ENCODE measurements at regions not wholly inside any gene's neighbourhood (a gene's known extent, or its start where the extent isn't known, plus 50 kb on each side); places are given as distances from the start of the nearest gene placed in this dataset.

- intact Hi-C loops (cut with DNase I) = no loop called here
- DNase-seq (ENCODE audit: low spot score) = no peak
- ATAC-seq = no peak
Measured at GRCh38 chr16:86380030-86380429, 130.3 kb upstream of the FOXF1 start.

- ATAC-seq (no peak), DNase-seq (ENCODE audit: low spot score) (no peak)
- intact Hi-C loops (cut with DNase I) = no loop called here
Measured at GRCh38 chr16:86381491-86381890, 128.8 kb upstream of the FOXF1 start.

GRCh38 chr16:86382067-86382773, 128.1 kb upstream of the FOXF1 start:
- ATAC-seq = no peak
- intact Hi-C loops (cut with DNase I) = no loop called here
- DNase-seq (ENCODE audit: low spot score) = no peak

GRCh38 chr16:86382774-86383407, 127.4 kb upstream of the FOXF1 start:
- intact Hi-C loops (cut with DNase I) = no loop called here
- ATAC-seq = no peak
- DNase-seq (ENCODE audit: low spot score) = no peak

GRCh38 chr16:86383488-86384262, 126.7 kb upstream of the FOXF1 start:
- DNase-seq (ENCODE audit: low spot score) (no peak), ATAC-seq (no peak)
- intact Hi-C loops (cut with DNase I) = no loop called here

- DNase-seq (ENCODE audit: low spot score) (peak; percentile 32), ATAC-seq (no peak)
- intact Hi-C loops (cut with DNase I) = no loop called here
Measured at GRCh38 chr16:86384263-86384649, 126.1 kb upstream of the FOXF1 start.

GRCh38 chr16:86384980-86385379, 125.3 kb upstream of the FOXF1 start:
- intact Hi-C loops (cut with DNase I) = no loop called here
- no peak for ATAC-seq
- no peak for DNase-seq (ENCODE audit: low spot score)

- intact Hi-C loops (cut with DNase I) = no loop called here
- DNase-seq (ENCODE audit: low spot score) = no peak
- no peak for ATAC-seq
Measured at GRCh38 chr16:86387468-86388440, 122.6 kb upstream of the FOXF1 start.

GRCh38 chr16:86388976-86389375, 121.4 kb upstream of the FOXF1 start:
- ATAC-seq = no peak
- intact Hi-C loops (cut with DNase I) = no loop called here
- no peak for DNase-seq (ENCODE audit: low spot score)

- ATAC-seq (no peak), DNase-seq (ENCODE audit: low spot score) (no peak)
- intact Hi-C loops (cut with DNase I) = no loop called here
Measured at GRCh38 chr16:86389566-86390328, 120.6 kb upstream of the FOXF1 start.

- no peak for DNase-seq (ENCODE audit: low spot score)
- ATAC-seq = no peak
- intact Hi-C loops (cut with DNase I) = no loop called here
Measured at GRCh38 chr16:86390335-86390734, 120.0 kb upstream of the FOXF1 start.

GRCh38 chr16:86391486-86391885, 118.8 kb upstream of the FOXF1 start:
- intact Hi-C loops (cut with DNase I) = no loop called here
- ATAC-seq (no peak), DNase-seq (ENCODE audit: low spot score) (no peak)

GRCh38 chr16:86391984-86392383, 118.3 kb upstream of the FOXF1 start:
- intact Hi-C loops (cut with DNase I) = no loop called here
- DNase-seq (ENCODE audit: low spot score) (no peak), ATAC-seq (no peak)

- intact Hi-C loops (cut with DNase I) = no loop called here
- ATAC-seq (no peak), DNase-seq (ENCODE audit: low spot score) (no peak)
Measured at GRCh38 chr16:86392436-86393152, 117.7 kb upstream of the FOXF1 start.

- ATAC-seq = no peak
- no peak for DNase-seq (ENCODE audit: low spot score)
- intact Hi-C loops (cut with DNase I) = no loop called here
Measured at GRCh38 chr16:86393907-86394626, 116.3 kb upstream of the FOXF1 start.

- no peak for ATAC-seq
- intact Hi-C loops (cut with DNase I) = no loop called here
- DNase-seq (ENCODE audit: low spot score) = no peak
Measured at GRCh38 chr16:86395477-86395876, 114.8 kb upstream of the FOXF1 start.

- DNase-seq (ENCODE audit: low spot score) (no peak), ATAC-seq (peak; percentile 55)
- intact Hi-C loops (cut with DNase I) = no loop called here
Measured at GRCh38 chr16:86396422-86396821, 113.9 kb upstream of the FOXF1 start.
